ENCODE measurements at regions not wholly inside any gene's neighbourhood (a gene's known extent, or its start where the extent isn't known, plus 50 kb on each side); places are given as distances from the start of the nearest gene placed in this dataset.

- no peak for DNase-seq
Observed at GRCh38 chr2:172370821-172371455, 56.4 kb upstream of the ITGA6 start.

GRCh38 chr2:172372436-172372835 lies 55.0 kb upstream of the ITGA6 start:
- DNase-seq: no peak

- DNase-seq: no peak
Observed at GRCh38 chr2:172373076-172373475, 54.3 kb upstream of the ITGA6 start.

GRCh38 chr2:172373766-172374165 lies 53.6 kb upstream of the ITGA6 start:
- no peak for DNase-seq

- no peak for DNase-seq
Observed at GRCh38 chr2:172374318-172375240, 52.8 kb upstream of the ITGA6 start.

GRCh38 chr2:172375251-172375650 lies 52.1 kb upstream of the ITGA6 start:
- no peak for DNase-seq

- DNase-seq: no peak
Observed at GRCh38 chr2:172376016-172376415, 51.4 kb upstream of the ITGA6 start.

- DNase-seq: no peak
Observed at GRCh38 chr2:172376505-172377125, 50.8 kb upstream of the ITGA6 start.

GRCh38 chr2:172377408-172377807 lies 50.0 kb upstream of the ITGA6 start:
- no peak for DNase-seq

Measured in effector CD4-positive, alpha-beta T cell (primary cell).